Bronchial epithelial cell (primary cell): ENCODE measurements at regions not wholly inside any gene's neighbourhood (a gene's known extent, or its start where the extent isn't known, plus 50 kb on each side); places are given as distances from the start of the nearest gene placed in this dataset.

Experiments used
- DNase-seq: peaks from one replicate; pipeline ENCODE4 v3.0.0-alpha.2; 2010; ENCODE audit warnings: low read depth
- FAIRE-seq: peaks from 2 replicates; lab custom pipeline; 2011; peaks lifted over from hg19 to GRCh38; lab: Jason Lieb, UNC
- H3K27me3 ChIP-seq: 2 replicates; pipeline ENCODE4 v1.5.1; 2011; ENCODE audit warnings: low read length; ENCODE audit not compliant: control insufficient read depth, insufficient read depth
- H3K36me3 ChIP-seq: 2 replicates; pipeline ENCODE4 v1.5.1; 2011; ENCODE audit warnings: low read length; ENCODE audit not compliant: control insufficient read depth, insufficient read depth
- H3K4me3 ChIP-seq: 2 replicates; pipeline ENCODE4 v1.5.1; 2011; ENCODE audit warnings: mild to moderate bottlenecking, low read depth, low read length, control low read depth
- TF ChIP-seq, protein P1 (sequence below): IDR thresholded peaks from 2 replicates; pipeline ENCODE4 v1.5.1; 2011; ENCODE audit warnings: mild to moderate bottlenecking, moderate library complexity, low read length, control low read depth, inconsistent platforms; ENCODE audit not compliant: insufficient read depth, severe bottlenecking

- no peaks in the 10 kb centered on the region for H3K27me3 ChIP-seq
- DNase-seq (no peak), FAIRE-seq (no peak)
- H3K36me3 ChIP-seq, result no peaks in the 10 kb centered on the region
- H3K4me3 ChIP-seq, result no peak overlapping the region
- TF ChIP-seq, protein P1, sequence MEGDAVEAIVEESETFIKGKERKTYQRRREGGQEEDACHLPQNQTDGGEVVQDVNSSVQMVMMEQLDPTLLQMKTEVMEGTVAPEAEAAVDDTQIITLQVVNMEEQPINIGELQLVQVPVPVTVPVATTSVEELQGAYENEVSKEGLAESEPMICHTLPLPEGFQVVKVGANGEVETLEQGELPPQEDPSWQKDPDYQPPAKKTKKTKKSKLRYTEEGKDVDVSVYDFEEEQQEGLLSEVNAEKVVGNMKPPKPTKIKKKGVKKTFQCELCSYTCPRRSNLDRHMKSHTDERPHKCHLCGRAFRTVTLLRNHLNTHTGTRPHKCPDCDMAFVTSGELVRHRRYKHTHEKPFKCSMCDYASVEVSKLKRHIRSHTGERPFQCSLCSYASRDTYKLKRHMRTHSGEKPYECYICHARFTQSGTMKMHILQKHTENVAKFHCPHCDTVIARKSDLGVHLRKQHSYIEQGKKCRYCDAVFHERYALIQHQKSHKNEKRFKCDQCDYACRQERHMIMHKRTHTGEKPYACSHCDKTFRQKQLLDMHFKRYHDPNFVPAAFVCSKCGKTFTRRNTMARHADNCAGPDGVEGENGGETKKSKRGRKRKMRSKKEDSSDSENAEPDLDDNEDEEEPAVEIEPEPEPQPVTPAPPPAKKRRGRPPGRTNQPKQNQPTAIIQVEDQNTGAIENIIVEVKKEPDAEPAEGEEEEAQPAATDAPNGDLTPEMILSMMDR, result no peak
Observed at GRCh38 chr18:29153091-29153490, 976.2 kb upstream of the CDH2 start.

GRCh38 chr18:29147944-29148343 lies 971.0 kb upstream of the CDH2 start:
- H3K27me3 ChIP-seq, result no peaks in the 10 kb centered on the region
- no peaks in the 10 kb centered on the region for H3K36me3 ChIP-seq
- TF ChIP-seq, protein P1, result no peak
- FAIRE-seq (no peak), DNase-seq (peak; percentile 81)
- no peak overlapping the region for H3K4me3 ChIP-seq

DNA sequence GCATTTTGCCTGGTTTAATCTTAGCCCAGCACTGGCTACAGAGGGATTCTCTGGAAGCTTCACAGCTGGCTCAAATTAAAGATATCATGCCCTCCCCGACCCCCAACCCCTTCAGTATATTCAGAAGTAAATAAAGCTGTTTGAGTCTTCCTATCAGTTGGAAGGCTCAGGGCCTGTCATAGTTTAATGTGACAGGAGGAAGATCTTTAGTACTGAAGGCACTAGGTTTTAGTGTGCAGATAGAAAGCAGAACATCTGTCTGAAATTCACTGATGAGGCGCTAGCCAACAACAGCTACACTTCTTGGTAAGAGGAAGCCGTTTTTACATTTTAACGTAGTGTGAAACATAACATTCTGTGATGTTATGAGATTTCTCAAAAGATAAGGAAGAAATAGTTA lies 969.1 kb upstream of the CDH2 start:
- Histone ChIP-seq H3K4me3 (no peak overlapping the region), H3K27me3 (no peaks in the 10 kb centered on the region), H3K36me3 (no peaks in the 10 kb centered on the region)
- DNase-seq, result no peak
- TF ChIP-seq, protein P1, result no peak
- FAIRE-seq, result no peak

DNA sequence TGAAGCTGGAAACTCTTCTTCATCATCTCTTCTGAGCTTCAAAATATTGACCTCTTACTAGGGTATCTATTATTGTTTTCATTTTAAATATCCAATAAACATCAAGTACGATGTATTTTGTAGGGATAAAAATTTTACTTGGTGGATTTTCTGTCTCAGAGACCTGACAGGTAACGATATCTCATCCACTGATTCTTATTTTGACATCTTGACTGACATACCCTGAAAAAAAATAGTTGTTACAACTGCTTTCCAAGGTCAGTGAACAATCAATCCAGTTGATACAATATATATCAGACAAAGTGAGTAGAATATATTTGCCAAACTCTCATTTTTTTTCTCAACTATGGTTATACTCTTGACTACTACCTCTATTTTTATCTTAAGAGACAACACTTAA lies 963.7 kb upstream of the CDH2 start:
- H3K27me3 ChIP-seq, result no peaks in the 10 kb centered on the region
- H3K4me3 ChIP-seq, result no peak overlapping the region
- TF ChIP-seq, protein P1, result no peak
- DNase-seq (no peak), FAIRE-seq (no peak)
- no peaks in the 10 kb centered on the region for H3K36me3 ChIP-seq

DNA sequence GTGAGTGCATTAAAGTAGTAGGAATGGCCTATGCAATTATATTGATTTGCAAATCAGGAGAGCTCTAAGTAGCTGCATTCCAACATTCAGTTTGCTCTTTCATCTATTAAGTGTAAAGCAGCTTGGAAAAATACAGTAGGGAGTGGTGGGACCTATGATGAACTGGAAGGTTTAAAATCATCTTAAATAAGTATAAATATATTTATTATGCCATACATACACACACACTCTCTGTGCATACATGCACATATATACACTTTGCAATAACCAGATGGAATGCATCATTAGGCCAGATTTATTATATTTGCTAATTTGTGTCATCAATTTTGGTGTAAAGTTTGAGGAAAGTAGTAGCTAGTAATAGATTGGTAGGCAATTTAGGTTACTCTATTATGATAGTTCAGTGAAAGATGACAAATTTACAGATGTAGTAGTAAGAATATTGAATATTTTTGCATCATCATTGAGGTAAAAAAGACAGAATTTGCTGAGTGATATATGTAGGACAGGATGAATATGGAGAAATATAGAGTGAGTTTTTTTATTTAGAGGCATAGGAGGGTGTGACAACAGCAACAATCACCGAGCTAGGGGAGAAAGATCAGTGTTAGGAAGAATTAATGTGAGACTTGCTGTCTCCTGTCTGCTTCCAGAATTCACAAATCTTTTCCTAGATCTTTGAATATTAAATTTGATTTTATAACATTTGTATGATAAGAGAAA lies 961.0 kb upstream of the CDH2 start:
- Histone ChIP-seq H3K4me3 (no peak overlapping the region), H3K27me3 (no peaks in the 10 kb centered on the region), H3K36me3 (no peaks in the 10 kb centered on the region)
- FAIRE-seq (no peak), DNase-seq (no peak)
- TF ChIP-seq, protein P1, result no peak
